SKM-1 treated with dmso at 0.1 percent for 144 hours (cell line): ENCODE measurements at regions not wholly inside any gene's neighbourhood (a gene's known extent, or its start where the extent isn't known, plus 50 kb on each side); places are given as distances from the start of the nearest gene placed in this dataset.
"Not testable (repeated sequence)": the region's sequence is repeated elsewhere in the genome, so short reads cannot be mapped to it uniquely, and the experiment has no call there.

Source experiments
- DNase-seq: peaks from one replicate; lab custom pipeline; 2025; ENCODE audit not compliant: unreplicated experiment; lab: John Stamatoyannopoulos, UW

DNA sequence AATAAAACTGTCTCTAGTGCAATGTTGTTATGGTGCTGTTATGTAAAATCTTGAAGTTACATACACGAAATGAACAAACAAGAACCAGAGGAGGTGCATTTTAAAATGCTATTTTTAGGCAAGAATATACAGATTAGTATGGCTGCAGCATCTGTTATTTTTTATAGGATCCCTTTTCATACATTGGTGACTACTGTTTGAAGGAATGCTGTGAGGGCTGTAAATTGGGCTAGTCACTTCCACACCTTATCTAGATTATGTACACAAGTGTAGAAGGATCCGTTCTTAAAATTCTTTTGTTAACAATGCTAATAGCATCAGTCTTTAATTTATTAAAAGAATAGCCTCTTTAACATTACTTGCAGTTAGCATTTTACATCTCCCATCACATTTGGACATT is 284.3 kb upstream of the MDGA2 start:
- no peak for DNase-seq

DNA sequence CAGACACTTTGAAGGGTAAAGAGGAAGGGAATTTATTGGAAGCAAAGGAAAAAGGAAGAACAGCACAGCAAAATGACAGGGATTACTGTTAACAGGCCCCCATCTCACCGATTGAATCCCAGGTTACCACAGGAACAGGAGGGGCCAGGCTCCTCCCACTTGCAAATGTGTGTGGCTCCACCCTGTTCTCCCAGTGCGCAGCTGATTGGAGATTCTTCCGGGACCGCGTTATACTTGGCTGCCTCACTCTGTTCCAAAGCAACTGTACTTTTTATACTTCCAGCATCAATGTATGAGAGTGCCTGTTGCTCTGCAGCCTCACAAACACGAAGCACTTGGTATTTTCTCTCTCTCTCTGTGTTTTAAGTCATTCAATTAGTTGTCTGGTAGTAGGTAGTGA is 273.6 kb upstream of the MDGA2 start:
- no peak for DNase-seq

DNA sequence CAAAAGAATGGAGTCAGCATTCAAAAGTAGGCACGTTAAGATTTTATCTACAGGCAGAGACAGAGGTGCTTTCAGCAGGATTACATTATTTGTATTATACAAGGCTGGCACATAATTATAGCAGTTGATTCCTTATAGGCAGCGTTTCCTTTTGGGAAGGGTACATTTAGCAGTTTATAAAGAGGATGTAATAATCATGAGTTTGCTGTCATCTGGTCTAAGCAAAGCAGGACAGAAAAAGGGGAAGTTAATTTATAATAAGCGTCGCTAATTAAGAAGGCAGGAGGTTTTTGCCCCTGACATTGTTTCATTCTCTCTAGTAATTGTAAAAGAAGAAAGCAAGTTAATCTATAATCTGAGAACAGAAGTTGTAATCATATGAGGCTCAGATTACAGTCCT is 259.9 kb upstream of the MDGA2 start:
- no peak for DNase-seq

DNA sequence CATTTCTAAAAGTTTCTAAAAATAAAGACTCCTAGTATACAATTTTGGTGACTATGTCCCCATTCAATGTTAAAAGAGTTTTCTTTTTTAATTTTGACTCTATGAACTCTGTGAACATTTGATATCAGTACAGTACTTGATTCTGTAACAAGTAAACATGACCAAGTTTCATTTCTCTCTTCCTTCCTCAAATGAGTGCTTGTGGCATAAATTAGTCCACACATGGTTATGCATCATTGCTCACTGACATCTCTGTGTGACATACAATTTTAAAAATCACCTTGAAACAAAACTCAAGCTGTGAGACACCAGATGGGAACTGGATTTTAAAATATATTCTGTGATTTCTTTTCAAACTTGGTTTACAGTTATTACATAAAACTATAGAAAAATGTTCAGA is 253.9 kb upstream of the MDGA2 start:
- DNase-seq = no peak

DNA sequence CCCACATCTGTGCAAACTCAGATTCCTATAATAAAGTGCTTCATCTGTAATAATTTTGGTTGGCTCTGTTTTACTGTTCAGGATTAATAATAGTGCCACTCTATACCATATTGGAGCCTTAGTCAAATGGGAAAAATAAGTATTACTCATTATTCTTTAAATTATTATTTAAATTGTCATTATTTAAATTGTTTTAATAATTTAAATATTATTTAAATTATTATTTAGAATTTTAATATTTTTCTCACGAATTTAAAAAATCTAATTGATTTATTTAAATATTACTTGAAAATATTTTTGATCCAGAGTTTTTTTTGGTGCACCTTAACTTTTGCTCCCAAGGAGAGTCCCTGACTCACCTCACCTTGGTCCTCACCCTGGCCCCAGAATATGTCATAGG is 245.7 kb upstream of the MDGA2 start:
- DNase-seq = no peak

DNA sequence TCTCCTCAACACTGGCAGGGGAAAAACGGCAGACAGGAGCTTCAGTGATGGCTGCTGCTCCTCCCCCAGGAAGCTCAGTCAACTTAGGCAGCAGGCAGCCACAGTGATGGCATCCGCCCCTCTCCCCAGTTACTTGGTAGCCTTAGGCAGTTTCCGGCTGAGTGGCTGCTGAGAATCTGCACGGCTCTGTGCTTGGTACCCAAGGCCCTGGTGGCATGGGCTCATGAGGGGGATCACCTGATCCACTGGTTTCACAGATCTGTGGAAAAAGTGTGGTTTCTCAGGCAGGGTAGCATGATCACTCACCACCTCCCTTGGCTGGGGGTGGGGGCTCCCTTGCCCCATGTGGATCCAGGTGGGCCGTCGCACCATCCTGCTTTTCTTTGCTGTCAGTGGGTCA is 244.6 kb upstream of the MDGA2 start:
- DNase-seq = no peak

DNA sequence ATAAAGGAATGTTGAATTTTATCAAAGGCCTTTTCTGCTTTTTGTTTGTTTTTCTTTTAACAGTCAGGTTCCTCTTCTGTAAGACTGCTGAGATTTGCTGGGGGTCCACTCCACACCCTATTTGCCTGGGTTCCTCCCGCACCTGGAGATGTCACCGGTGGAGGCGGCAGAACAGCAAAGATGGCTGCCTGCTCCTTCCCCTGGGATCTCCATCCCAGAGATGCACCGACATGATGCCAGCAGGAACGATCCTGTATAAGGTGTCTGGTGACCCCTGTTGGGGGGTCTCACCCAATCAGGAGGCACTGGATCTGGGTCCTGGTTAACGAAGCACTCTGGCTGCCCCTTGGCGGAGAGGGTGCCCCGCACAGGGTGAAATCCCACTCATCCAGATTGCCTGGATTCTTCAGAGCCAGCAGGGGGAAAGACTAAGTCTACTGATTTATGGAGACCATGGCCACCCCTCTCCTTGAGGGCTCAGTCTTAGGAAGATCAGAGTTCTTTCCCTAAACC is 244.0 kb upstream of the MDGA2 start:
- DNase-seq = no peak

DNA sequence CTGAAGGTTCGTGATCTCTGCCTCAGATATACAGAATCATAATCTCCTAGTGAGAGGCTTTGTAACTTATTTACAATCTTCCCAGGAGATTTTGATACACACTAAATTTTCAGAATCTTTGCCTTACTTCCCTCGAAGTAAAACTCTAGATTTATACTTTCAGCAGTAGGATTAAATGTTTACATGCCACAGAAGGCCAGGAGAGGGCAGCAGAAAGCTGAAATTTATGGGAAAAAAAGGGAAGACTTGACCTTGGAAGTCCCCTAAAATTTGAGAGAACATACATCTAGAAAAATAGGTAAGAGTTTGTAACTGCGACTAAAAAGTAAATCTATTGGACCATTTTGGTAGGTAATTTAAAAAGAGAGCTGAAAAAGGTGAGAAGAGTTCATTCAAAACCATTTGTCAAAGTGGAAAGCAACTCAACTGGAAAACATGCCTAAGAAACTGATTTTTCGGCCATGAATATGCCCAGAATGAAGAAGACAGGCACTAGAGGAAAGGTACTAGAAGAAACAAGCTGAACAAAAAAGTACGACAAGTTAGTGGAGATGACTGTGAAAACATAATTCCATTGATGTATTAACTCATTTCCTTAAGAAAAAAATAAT is 242.0 kb upstream of the MDGA2 start:
- no peak for DNase-seq

DNA sequence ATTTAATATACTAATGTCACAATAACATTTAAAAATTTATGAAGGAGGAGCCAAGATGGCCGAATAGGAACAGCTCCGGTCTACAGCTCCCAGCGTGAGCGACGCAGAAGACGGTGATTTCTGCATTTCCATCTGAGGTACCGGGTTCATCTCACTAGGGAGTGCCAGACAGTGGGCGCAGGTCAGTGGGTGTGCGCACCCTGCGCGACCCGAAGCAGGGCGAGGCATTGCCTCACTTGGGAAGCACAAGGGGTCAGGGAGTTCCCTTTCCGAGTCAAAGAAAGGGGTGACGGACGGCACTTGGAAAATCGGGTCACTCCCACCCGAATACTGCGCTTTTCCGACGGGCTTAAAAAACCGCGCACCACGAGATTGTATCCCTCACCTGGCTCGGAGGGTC is 225.7 kb upstream of the MDGA2 start:
- not testable (repeated sequence) for DNase-seq

DNA sequence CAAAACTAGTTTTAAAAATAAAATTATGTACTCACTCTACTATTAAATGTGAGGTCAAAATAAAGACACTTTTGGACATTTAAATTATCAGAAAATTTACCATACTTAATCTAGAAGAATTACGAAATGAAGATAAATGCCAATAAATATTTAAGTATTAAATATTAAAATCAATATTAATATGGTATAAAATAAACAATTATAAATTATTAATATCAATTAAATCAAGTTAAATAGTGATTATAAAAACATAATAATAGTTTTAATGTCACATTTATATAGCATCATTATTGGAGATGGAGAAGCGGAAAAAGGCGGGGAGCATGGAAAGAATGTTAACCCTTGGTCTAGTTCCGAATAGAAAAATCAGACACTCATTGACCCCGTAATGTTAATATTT is 224.3 kb upstream of the MDGA2 start:
- no peak for DNase-seq

DNA sequence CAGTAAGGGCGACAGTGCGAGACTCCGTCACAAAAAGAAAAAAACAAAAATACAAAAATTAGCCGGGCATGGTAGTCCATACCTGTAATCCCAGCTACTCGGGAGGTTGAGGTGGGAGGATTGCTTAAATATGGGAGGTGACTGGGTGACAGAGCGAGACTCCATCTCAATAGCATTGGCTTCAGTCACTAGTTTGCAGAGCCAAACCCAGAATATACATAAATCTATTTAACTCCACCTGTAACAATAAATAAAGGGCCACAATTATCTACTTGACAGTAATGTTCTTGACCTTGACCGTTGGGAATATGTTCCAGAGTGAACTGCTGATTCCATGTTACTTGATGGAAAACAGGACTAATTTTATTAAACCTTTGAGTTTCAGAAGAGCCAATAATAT is 198.9 kb upstream of the MDGA2 start:
- no peak for DNase-seq

DNA sequence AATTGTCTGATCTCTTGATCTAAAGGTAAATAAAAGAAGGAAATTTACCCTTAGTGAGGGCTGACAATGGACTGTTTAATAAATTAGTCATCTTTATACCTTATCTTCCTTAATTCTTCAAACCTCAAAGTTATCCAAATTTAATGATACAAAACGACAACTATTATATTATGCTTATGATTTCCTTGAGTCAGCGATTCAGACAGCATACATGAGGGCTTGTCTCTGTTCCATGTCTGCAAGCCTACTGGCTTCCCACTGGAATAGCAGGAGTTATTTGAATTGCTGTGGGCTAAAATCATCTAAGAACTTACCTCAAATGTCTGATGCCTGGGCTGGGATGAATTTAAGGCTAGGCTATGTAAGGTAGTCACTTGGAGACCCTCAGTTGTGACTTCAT is 197.2 kb upstream of the MDGA2 start:
- DNase-seq = no peak

DNA sequence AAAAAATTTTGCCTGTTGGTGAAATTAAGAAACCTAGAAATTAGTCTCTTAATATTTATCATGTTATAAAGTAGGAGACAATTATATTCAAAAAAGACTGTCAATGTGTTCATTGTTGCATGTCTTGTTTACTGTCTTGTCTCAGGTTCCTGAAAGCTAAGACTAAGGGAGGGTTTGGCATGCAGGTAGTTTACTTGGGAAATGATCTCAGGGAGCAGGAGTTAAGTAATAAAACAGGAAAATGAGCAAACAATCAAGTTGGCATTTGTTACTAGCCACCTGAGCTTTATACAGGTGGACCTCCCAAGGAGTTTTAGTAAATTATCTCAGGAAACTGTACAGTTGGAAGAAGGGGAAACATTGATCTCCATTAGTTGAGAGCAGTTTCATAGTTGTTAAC is 188.0 kb upstream of the MDGA2 start:
- no peak for DNase-seq

DNA sequence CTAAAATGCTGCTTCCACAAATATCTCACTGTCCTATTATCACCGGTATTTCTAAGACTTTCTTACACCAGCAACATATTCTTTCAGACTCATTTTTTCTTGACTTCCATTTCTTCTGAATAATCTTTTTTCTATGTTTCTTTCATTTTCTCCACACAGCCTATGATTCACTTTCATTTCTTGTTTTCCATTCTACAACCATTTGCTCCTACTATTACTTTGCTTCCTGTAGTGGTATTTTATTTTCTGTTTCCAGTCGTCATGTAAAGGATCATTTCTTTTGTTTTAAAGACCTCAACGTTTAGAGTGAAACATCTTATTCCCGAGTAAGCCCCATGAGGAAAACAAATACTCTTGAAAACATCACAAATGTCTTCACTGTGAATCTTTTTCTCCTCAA is 182.2 kb upstream of the MDGA2 start:
- no peak for DNase-seq

DNA sequence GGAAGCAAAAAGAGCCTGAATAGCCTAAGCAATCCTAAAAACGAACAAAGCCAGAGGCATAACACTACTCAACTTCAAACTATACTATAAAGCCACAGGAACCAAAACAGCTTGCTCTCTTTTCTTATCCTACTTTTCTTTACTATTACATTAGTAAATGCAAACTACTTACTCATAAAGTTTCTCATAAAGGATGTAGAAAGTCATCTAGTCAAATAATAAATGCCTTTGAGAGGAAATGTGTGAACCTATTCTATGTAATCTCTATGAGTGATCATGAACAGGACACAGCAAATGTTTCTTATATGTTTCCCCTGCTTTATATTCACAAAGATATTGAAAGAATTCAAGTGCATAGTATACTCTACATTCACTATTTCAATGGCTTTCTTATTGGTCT is 176.9 kb upstream of the MDGA2 start:
- DNase-seq = no peak

DNA sequence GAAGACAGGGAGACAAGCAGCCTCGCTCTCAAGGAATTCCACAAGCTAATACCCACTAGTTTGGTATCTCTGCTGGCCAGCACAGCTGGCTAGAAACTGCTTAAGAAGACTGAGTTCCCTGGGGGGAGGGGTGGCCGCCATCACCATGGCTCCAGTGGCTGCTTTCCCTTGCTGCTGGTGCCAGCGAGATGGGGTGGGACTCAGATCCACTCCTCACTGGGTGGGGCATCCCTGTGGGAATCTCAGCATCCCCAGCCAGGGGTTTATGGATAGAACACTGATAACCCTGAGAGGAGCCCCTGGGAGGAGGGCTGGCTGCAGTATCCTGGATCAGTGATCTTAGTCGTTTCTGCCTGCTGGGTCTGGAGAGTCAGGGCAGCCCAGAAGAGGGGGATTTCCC is 170.6 kb upstream of the MDGA2 start:
- no peak for DNase-seq

DNA sequence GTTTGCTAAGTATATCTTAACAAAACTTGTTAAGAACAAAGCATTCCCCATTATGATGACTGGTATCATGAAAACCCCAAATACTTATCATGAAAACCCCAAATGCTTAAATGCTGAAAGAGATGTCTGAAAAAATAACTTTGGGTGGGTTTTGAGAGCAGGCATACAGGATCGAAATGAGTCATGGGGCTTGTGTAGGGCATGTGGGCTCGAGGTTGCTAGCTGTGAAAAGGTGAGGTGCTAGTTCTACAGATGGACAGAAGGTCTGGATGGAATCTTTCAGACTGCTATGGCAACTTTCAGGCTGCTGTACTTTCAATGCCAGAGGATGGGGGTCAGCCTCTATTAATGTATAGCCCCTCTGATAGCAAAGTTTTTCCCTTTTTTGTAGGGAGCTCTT is 167.8 kb upstream of the MDGA2 start:
- no peak for DNase-seq

DNA sequence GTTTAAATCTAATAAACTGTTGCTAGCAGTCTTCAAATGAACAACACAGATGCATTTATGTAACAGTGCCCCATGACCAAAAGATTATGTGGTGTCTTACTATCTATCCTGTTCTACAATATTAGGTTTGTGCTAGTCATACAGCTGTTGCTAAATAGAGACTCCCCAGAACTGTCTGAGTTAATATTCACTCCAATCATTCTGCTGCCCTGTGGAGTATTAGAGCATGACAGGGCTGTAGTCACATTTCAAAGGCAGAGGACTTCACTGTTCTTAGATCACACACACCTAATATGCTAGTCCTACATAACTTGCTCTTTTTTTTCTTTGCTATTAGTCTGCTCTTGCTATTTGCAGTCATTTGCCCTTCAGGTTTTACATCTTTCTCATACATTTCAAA is 157.6 kb upstream of the MDGA2 start:
- DNase-seq = no peak

DNA sequence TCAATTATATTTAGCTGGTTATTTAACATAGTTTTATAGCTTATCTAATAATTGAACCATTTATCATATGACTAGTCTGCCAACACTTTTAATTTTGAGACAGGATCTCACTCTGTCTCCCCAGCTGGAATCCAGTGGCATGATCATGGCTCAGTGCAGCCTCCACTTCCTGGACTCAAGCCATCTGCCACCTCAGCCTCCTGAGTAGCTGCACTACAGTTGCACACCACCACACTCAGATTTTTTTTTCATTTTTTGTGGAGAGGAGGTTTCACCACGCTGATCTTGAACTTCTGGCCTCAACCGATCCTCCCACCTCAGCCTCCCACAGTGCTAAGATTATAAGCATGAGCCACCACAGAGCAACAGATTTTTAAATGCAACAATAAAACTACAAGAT is 151.4 kb upstream of the MDGA2 start:
- DNase-seq = no peak

DNA sequence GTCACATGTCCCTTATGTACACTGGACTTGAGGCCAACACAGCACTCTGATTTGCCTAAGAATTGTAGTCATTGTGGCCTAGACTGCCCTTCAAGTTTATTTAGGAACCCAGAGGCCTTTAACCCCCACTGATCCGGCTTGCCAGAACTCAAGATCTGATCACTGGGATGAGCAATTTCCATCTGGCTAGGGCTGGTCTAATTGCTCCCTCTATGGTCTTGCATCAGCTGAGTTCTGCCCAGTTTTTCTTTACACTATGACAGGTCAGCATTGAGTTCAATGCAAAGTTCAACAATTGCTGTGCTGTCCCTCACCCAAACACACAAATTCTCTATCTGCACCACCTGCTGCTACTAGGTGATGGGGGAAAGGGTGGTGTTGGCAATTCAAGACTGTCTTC is 146.9 kb upstream of the MDGA2 start:
- DNase-seq = no peak

DNA sequence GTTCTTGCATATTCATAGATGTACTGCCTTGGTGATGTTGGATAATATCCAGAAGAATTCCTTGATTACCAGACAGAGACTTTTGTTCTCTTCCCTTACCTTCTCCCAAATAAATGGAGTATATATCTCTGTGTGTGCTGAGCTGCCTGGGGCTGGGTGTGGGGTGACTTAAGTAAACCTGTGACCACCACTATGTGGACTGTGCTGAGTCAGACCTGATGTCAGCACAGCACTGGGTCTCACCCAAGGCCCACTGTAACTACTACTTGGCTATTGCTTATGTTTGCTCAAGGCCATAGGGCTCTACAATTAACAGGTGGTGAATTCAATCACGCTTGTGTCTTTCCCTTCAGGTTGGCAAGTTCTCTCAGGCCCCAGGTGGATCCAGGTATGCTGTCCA is 145.7 kb upstream of the MDGA2 start:
- DNase-seq = no peak

DNA sequence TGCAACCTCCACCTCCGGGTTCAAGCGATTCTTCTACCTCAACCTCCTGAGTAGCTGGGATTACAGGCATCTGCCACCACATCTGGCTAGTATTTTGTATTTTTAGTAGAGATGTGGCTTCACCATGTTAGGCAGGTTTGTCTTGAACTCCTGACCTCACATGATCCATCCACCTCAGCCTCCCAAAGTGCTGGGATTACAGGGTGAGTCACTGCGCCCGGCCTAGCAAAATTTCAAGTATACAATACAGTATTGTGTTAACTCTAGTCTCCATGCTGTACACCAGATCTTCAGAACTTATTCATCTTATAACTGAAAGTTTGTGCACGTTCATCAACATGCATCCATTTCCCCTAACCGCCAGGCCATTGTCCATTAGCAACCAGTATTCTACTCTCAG is 115.1 kb upstream of the MDGA2 start:
- DNase-seq = no peak

DNA sequence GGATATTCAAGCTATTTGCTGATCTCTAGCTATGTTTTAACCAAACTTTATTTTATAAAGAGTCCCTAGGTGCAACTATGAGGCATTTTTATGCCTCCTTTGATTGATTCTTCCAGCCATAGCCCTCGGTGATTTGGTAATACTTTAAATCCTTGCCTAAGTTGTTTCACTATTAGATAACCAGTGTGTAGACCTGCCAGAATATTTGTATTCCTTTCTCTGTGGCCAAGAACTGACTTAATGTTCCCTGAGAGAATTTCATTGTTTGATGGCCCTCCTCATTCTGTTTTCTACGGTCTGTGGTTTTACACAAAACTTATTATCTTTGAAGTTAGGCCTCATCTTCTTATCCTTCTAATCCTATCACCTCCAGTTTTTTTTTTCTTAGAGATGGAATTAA is 109.7 kb upstream of the MDGA2 start:
- DNase-seq = no peak

DNA sequence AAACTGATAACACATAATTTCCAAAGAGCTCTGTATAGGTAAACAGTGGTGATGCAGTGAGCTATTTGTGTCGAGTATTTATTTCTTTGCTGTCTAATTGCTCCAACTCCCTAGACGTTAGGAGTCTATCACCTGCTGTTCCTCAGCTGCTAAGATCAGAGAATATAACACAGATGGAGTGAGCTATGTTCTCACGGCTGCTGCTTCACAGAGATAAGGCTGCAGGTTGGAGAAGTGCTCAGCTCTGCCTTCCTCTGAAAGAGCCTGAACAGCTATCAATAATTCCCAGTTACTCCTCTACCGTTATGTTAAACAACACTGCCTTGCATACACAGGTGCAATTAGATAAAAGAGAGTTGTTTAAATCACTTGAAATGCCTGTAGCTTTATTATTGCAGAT is 103.2 kb upstream of the MDGA2 start:
- no peak for DNase-seq
